PFSK-1 (cell line): ENCODE measurements at regions not wholly inside any gene's neighbourhood (a gene's known extent, or its start where the extent isn't known, plus 50 kb on each side); places are given as distances from the start of the nearest gene placed in this dataset.

Source experiments
- FOXP2 ChIP-seq: optimal IDR thresholded peaks from 2 replicates; pipeline ENCODE3; 2011; ENCODE audit warnings: borderline replicate concordance, control low read depth, inconsistent platforms; ENCODE audit not compliant: insufficient read depth; ENCODE audit errors: extremely low read length, extremely low read depth
- POLR2AphosphoS5 ChIP-seq: IDR thresholded peaks from 2 replicates; pipeline ENCODE4 v1.6.1; 2012; ENCODE audit warnings: low read depth, mild to moderate bottlenecking, control low read depth, low read length, moderate library complexity
- REST ChIP-seq, 2 experiments: IDR thresholded peaks; 2 replicates each; pipeline versions ENCODE4 v1.6.1 to v1.8.0; 2011 to 2012; ENCODE audit warnings: low read depth in 2 of 2, low read length in 2 of 2, control low read depth in 1 of 2, inconsistent platforms in 1 of 2, mild to moderate bottlenecking in 1 of 2, moderate library complexity in 1 of 2; ENCODE audit not compliant: insufficient read depth in 1 of 2
- SIN3A ChIP-seq: IDR thresholded peaks from 2 replicates; pipeline ENCODE4 v1.6.1; 2012; ENCODE audit warnings: mild to moderate bottlenecking, low read length, moderate library complexity, borderline replicate concordance; ENCODE audit not compliant: insufficient read depth
- TAF1 ChIP-seq: IDR thresholded peaks from 2 replicates; pipeline ENCODE4 v1.6.1; 2012; ENCODE audit warnings: low read length, control low read depth, borderline replicate concordance; ENCODE audit not compliant: insufficient read depth

GRCh38 chr13:107035186-107035585 is 467.2 kb upstream of the ARGLU1 start:
- TF ChIP-seq FOXP2 (no peak), TAF1 (no peak), SIN3A (no peak), REST (IDR thresholded peaks at IDR 0.05; ENCODE audit: insufficient read depth in 1 of 2, low read depth in 2 of 2, low read length in 2 of 2) (no peak), POLR2AphosphoS5 (no peak)

GRCh38 chr13:107034236-107034872 is 466.4 kb upstream of the ARGLU1 start:
- TF ChIP-seq SIN3A, result no peak
- TF ChIP-seq FOXP2, result no peak
- TF ChIP-seq TAF1, result no peak
- no peak for TF ChIP-seq POLR2AphosphoS5
- TF ChIP-seq REST (IDR thresholded peaks at IDR 0.05; ENCODE audit: insufficient read depth in 1 of 2, low read depth in 2 of 2, low read length in 2 of 2), result no peak

- no peak for TF ChIP-seq TAF1
- TF ChIP-seq POLR2AphosphoS5, result no peak
- no peak for TF ChIP-seq REST (IDR thresholded peaks at IDR 0.05; ENCODE audit: insufficient read depth in 1 of 2, low read depth in 2 of 2, low read length in 2 of 2)
- TF ChIP-seq SIN3A, result no peak
- no peak for TF ChIP-seq FOXP2
Measured at GRCh38 chr13:107031716-107032115, 463.8 kb upstream of the ARGLU1 start.

GRCh38 chr13:107028751-107029150 is 460.8 kb upstream of the ARGLU1 start:
- TF ChIP-seq REST (IDR thresholded peaks at IDR 0.05; ENCODE audit: insufficient read depth in 1 of 2, low read depth in 2 of 2, low read length in 2 of 2), result no peak
- no peak for TF ChIP-seq POLR2AphosphoS5
- no peak for TF ChIP-seq TAF1
- TF ChIP-seq FOXP2, result no peak
- TF ChIP-seq SIN3A, result no peak

GRCh38 chr13:107025991-107026390 is 458.1 kb upstream of the ARGLU1 start:
- TF ChIP-seq TAF1, result no peak
- no peak for TF ChIP-seq FOXP2
- no peak for TF ChIP-seq POLR2AphosphoS5
- TF ChIP-seq SIN3A, result no peak
- TF ChIP-seq REST (IDR thresholded peaks at IDR 0.05; ENCODE audit: insufficient read depth in 1 of 2, low read depth in 2 of 2, low read length in 2 of 2), result no peak
